ENCODE measurements at regions not wholly inside any gene's neighbourhood (a gene's known extent, or its start where the extent isn't known, plus 50 kb on each side); places are given as distances from the start of the nearest gene placed in this dataset.

DNA sequence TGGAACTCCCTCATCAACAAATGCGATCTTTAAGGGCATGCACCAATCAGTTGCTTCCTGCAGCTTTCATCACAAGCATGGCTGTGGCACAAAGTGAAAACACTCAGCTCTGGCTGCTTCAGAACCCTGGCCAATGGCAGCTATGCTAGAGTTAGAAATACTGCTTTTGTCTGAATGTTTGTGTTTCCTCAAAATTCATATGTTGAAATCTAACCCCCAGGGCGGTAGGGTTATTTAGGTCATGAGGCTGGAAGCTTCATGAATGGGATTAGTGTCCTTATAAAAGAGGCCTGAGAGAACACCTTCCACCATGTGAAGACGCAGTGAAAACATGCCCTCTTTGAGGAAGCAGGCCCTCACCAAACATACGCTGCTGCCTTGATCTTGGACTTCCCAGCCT, 453.9 kb downstream of the SNAPC1 start (continued):
- TF ChIP-seq U2AF1 (optimal IDR thresholded peaks at IDR 0.05; ENCODE audit: low read depth, low read length), result no peak
- TF ChIP-seq MCM3 (IDR thresholded peaks at IDR 0.05), result no peak
- TF ChIP-seq, protein P1, sequence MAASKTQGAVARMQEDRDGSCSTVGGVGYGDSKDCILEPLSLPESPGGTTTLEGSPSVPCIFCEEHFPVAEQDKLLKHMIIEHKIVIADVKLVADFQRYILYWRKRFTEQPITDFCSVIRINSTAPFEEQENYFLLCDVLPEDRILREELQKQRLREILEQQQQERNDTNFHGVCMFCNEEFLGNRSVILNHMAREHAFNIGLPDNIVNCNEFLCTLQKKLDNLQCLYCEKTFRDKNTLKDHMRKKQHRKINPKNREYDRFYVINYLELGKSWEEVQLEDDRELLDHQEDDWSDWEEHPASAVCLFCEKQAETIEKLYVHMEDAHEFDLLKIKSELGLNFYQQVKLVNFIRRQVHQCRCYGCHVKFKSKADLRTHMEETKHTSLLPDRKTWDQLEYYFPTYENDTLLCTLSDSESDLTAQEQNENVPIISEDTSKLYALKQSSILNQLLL (CRISPR knock-in tag; IDR thresholded peaks at IDR 0.05; ENCODE audit: borderline replicate concordance), result no peak
- TF ChIP-seq, protein P2, sequence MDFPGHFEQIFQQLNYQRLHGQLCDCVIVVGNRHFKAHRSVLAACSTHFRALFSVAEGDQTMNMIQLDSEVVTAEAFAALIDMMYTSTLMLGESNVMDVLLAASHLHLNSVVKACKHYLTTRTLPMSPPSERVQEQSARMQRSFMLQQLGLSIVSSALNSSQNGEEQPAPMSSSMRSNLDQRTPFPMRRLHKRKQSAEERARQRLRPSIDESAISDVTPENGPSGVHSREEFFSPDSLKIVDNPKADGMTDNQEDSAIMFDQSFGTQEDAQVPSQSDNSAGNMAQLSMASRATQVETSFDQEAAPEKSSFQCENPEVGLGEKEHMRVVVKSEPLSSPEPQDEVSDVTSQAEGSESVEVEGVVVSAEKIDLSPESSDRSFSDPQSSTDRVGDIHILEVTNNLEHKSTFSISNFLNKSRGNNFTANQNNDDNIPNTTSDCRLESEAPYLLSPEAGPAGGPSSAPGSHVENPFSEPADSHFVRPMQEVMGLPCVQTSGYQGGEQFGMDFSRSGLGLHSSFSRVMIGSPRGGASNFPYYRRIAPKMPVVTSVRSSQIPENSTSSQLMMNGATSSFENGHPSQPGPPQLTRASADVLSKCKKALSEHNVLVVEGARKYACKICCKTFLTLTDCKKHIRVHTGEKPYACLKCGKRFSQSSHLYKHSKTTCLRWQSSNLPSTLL (IDR thresholded peaks at IDR 0.05), result no peak
- no peak for TF ChIP-seq ZNF184 (CRISPR knock-in tag; IDR thresholded peaks at IDR 0.05)
- no peak for TF ChIP-seq CLOCK (CRISPR knock-in tag; IDR thresholded peaks at IDR 0.05; ENCODE audit: borderline replicate concordance)
- TF ChIP-seq ZNF212 (CRISPR knock-in tag; IDR thresholded peaks at IDR 0.05), result no peak
